Stimulated activated CD4-positive, alpha-beta T cell treated with anti-CD3 and anti-CD28 coated beads, Interleukin-1b, Interleukin-23, amount 100 ng/mL, for 48 hours (primary cell): ENCODE measurements at regions not wholly inside any gene's neighbourhood (a gene's known extent, or its start where the extent isn't known, plus 50 kb on each side); places are given as distances from the start of the nearest gene placed in this dataset.
"Not testable (repeated sequence)": the region's sequence is repeated elsewhere in the genome, so short reads cannot be mapped to it uniquely, and the experiment has no call there.

Experiments used
- DNase-seq: peaks from one replicate; pipeline ENCODE4 v3.0.0-alpha.2; 2020

DNA sequence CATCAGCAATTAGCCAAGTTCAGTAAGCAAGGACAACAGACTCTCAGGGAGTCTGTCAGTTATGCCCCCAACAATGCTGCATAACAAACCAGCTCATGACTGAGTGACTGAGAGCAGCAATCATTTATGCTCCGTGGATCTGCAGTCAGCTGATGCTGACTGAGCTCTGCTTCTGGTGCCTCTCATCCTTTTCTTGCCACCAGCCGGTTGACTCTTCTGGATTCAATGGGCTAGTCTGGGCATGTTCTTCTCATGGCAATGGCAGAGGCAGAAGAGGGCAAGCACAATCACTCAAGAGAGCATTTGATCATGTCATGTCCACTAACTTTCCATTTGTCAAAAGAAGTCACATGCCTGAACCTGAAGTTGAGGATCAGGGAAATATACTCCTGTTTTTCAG, 157.0 kb upstream of the NTRK2 start:
- no peak for DNase-seq

DNA sequence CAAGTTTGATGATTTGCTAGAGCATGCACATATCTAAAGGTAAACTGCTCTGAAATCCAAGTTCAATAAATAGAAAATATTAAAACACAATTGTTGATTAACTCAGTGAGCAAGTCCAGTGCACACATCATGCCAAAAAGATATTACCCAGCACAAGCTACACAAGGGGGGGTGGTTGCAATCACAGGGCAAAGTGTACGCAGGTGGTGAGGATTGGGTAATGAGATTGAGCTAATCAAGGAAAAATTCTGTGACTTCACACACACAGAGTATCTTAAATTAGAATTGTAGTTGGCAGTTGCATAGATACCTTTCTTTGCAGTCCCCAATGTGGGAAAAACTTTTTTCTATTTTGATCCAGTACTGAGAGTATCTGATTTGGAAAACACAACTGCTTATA, 156.1 kb upstream of the NTRK2 start:
- no peak for DNase-seq

DNA sequence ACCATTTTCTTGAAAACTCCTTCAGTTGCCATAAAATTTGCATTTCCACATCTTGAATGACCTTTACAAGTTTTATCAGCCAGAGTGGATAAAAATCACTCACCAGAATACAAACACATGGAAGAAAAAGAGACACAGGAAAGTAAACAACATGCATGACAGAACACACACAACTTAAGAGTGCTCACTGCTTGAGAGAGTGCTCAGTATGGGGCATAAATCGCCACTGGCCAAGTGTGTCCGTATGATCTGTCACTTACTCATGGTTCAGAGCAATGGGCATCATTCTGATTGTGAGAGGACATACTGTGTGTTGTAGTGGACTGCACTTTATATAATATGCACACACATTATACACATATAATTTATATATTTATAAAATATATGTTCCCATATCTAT, 155.6 kb upstream of the NTRK2 start:
- DNase-seq: no peak

DNA sequence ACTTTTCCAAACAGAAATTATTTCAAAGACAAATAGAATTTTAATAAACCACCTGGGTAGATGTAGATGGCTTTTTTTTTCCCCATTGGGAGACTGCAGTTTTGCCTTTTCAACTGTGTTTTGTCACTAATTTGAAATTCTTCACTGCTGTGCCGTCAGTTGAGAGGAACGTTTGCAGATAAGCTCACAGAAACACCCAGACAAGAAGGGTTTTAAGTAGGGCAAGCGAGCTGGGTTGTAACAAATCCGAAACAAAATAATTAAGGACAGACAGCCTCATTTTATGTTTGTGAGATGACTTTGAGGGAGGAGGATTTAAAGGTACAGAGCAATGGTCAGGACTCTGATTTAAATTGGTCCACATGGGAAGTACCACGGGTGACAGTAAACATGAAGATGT, 155.1 kb upstream of the NTRK2 start:
- DNase-seq: no peak

GRCh38 chr9:84517026-84517425, 152.5 kb upstream of the NTRK2 start:
- no peak for DNase-seq

DNA sequence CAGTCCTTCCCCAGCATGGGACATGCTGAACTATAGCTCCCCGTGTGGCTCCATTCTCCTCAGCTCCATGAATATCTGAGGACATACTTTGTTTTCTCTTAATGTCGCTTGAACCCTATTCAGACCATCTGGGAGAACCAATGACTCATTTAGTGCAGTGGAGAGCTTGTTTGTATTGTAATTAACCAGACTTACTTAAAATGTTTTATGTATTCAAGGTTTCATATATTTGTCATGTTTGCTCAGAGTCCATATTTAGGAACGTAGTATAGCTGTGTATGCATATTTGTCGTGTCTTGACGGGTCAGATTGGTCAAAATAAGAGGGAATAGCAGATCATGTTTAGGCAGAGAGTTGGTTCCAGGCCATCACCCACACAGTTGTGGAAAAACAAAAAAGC, 150.1 kb upstream of the NTRK2 start:
- DNase-seq: no peak

DNA sequence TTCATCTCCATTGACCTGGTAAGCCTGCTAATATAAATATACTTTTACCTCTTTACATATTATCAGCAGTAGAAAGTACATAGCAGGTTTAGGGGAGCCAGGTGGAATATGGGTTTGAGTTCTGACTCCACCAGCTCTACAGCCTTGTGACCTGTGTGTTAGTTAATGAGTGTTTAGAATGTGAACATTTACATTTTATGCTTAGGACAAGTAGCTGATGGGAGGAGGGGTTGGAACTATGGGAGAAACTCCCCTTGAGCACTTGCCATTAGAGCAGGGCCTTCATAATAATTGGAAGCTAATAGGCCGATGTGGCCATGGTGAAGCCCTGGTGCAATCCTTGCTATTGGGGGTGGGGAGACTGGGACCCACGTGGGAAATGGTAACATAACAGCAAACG, 148.3 kb upstream of the NTRK2 start:
- DNase-seq: no peak

DNA sequence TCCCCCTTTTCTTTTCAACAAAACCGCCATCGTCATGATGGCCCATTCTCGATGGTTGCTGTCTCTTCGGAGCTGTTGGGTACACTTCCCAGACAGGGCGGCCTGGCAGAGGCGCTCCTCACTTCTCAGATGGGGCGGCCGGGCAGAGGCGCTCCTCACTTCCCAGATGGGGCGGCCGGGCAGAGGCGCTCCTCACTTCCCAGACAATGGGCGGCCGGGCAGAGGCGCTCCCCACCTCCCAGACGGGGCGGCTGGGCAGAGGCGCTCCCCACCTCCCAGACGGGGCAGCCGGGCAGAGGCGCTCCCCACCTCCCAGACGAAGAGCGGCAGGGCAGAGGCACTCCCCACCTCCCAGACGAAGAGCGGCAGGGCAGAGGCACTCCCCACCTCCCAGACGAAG, 143.3 kb upstream of the NTRK2 start:
- not testable (repeated sequence) for DNase-seq

GRCh38 chr9:84527060-84527720, 142.3 kb upstream of the NTRK2 start:
- not testable (repeated sequence) for DNase-seq

GRCh38 chr9:84535973-84536372, 133.6 kb upstream of the NTRK2 start:
- DNase-seq: not testable (repeated sequence)

- DNase-seq: no peak
Measured at GRCh38 chr9:84538879-84539278, 130.7 kb upstream of the NTRK2 start.

- no peak for DNase-seq
Measured at GRCh38 chr9:84542554-84542953, 127.0 kb upstream of the NTRK2 start.

DNA sequence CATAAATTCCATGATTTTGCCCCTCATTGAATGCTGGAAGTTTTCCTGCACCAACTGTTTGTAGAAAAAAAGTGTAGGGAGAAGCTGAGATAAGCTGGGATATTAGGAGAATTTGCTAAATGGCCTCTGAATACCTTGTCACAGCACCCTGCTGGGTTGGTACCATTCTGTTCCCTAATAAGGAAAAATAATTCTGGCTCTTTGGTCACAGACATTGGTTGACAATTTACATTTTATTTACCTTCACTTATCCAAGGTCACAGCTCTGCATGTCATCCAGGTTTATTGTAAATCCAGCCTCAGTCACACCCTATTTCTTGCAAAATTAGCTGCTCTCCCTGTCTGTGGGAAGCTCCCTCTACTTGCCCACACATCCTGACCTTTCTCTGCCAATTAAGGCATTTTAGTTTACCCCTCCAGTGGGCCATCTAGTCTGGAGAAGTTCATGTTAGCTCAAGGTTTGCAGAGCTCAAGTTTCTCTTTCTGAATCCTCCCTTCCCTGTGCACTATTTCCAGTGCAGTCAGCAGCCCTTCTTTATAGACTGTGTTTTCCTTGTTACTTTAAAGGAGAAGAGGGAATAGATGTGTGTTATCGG, 115.4 kb upstream of the NTRK2 start:
- DNase-seq: no peak

- no peak for DNase-seq
Measured at GRCh38 chr9:84556556-84556955, 113.0 kb upstream of the NTRK2 start.

DNA sequence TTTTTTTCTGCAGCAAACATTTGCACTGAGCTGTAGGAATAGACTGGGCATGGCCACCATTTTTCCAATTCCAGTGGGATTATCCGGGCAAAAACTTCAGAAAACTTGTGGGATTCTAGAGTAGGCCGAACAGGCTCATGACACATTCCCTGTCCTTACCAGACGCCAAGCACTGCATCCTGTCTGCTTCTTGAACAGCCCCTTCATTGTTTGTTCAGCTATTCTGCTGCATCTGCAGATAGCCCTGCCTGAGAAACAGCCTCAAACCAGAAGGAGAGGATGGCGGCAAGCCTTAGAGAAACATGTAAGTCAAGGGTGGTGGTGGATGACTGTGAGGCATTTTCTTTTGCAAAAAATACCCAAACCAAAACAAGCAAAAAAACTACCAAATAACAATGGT, 111.8 kb upstream of the NTRK2 start:
- no peak for DNase-seq

- no peak for DNase-seq
Measured at GRCh38 chr9:84563691-84564090, 105.8 kb upstream of the NTRK2 start.

DNA sequence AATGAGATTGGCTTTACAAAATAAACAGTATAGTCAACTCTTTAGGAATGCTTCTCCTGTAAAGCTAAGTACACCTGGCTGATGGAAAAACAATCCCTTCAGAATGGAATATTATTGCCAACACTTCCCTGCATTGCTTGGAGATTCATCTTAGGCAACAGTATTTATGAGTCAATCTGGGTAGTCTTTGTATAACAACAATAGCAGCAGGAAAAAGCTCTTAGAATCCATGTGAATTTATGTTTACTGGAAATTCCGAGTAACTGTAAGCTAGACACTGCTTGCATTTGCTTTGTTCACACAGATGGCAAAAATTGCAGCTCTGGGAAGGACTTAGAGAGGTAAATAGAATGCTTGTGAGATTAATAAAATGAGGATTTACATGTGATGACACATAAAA, 101.7 kb upstream of the NTRK2 start:
- no peak for DNase-seq

DNA sequence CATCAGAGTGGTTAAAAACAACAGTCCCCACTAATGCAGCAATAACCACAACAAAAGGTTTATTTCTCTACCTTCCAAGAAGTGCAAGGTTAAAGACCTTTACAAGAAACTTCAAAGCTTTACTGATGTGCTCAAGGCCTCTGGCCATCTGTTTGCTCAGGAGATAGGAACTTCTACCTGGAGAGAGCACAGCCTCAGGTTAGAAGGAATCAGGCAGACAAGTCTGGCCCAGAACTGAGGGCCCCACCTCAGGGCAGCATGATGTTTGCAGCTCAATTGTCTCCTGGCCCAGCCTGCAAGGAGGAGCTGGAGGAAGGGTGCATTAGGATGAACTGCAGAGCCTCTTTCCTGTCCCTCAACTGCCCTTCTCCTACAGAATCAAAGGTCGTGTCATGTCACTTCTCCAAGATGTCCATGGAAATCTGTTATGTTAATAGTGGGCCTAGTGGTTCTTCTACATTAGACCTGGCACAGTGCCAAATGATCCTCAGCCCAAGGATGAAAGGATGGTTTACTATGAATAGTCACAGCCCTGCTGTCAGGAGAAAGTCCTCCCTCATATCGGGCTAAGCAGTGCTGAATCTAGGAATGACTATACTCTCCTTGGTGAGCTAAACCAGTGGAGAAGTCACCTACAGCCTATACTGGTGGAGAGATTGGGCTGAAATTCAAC, 98.9 kb upstream of the NTRK2 start:
- DNase-seq: no peak

- no peak for DNase-seq
Measured at GRCh38 chr9:84573083-84573482, 96.4 kb upstream of the NTRK2 start.

DNA sequence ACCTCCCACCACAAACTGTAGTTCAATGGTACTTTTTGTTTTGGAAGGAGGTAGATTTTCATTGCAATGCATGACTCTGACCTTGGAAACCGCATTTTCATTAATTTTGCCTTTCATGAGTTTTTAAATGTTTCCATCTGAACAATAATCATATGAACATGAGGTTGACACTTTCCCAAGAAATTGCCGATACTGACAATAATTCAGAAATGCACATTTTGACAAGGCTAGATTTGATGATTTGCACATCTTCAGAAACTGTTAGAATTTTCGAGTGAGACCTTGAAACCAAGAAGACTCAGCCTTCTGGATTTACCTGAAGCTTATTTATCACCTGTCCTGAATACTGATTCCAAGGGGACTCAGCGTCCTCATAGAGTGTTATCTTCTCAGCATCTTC, 93.8 kb upstream of the NTRK2 start:
- no peak for DNase-seq

DNA sequence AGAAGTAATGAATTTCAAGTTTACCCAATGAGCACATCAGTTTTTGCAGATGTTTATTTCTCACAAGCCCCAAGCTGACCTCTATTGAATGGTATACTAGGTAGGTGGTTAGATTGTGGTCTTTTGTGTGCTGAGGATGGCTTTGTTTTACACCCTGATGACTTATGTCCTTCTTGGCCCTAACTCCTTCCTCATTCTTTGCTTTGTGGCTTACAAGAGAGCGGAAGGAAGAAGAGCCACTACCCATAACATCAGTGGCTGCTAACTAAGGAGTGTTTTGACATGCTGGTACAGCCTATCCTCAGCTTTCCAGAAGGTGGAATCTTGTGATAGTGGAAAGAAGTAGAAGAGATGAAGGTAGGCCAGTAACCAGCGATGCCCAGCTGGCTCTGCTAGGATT, 85.7 kb upstream of the NTRK2 start:
- DNase-seq: no peak

DNA sequence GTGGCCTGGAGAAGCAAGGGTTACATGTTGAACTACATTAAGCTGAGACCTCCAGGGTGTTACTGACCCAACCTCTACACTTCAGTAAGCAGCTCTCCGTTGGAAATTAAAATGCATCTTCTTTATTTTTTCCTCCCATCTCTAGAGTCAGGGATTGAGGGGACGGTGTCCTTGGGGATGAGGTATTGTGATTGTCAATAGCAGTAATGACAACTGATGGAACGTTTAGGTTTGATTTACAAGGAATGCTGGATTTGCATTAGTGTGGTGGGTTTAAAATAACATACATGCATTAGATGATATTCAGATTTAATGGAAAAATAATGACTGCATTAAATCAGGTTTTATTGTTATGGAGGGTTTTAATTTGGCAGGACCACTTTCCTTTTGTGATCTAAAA, 82.9 kb upstream of the NTRK2 start:
- no peak for DNase-seq

DNA sequence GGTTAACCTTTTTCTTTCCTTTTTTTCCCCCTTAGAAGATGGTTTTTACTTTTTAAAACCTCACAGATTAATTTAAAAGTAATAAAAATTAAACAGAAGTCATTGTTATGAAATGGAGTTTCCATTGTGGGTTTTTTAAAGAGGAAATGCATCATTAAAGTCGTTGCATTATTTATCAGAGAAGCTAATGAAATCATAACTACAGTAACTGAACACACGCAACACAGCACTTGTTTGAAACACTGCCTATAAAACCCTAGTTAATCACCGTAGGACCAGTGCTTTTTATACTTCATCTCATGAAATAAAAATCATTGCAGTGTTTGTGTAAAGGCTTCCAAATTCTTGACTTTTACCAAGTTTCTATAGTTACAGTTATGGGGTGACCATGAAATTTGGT, 82.4 kb upstream of the NTRK2 start:
- no peak for DNase-seq

- no peak for DNase-seq
Measured at GRCh38 chr9:84589542-84589941, 80.0 kb upstream of the NTRK2 start.

GRCh38 chr9:84590706-84591105, 78.8 kb upstream of the NTRK2 start:
- no peak for DNase-seq
